ENCODE measurements at regions not wholly inside any gene's neighbourhood (a gene's known extent, or its start where the extent isn't known, plus 50 kb on each side); places are given as distances from the start of the nearest gene placed in this dataset.

DNA sequence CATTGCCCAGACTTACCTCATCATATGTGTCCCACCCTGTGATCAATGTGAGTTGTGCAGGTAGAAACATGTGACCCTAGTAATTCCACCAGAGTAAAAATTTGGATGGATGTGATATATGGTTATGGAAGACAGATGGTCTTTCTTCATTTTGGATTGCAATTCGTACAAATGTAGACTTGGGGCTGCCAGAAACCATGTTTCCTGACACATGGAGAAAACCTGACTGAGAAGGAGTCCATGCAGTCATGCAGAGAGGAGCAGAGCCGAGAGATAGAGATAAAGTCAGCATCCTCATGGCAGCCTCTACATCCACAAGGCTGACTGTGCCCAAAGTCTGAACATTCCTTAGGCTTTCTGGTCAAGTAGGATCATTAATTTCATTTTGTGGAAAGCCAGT lies 678.1 kb upstream of the KIRREL3 start:
- Mint-ChIP-seq H3K27ac (no peak overlapping the region), H3K27me3 (no peaks in the 10 kb centered on the region), H3K4me3 (no peak overlapping the region), H3K36me3 (no peaks in the 10 kb centered on the region), H3K4me1 (no peaks in the 10 kb centered on the region), H3K9me3 (peaks cover 1 to 4% of the 10 kb centered on the region in 2 donors)
- ATAC-seq (replicated peaks) = no peak
- DNase-seq = no peak

DNA sequence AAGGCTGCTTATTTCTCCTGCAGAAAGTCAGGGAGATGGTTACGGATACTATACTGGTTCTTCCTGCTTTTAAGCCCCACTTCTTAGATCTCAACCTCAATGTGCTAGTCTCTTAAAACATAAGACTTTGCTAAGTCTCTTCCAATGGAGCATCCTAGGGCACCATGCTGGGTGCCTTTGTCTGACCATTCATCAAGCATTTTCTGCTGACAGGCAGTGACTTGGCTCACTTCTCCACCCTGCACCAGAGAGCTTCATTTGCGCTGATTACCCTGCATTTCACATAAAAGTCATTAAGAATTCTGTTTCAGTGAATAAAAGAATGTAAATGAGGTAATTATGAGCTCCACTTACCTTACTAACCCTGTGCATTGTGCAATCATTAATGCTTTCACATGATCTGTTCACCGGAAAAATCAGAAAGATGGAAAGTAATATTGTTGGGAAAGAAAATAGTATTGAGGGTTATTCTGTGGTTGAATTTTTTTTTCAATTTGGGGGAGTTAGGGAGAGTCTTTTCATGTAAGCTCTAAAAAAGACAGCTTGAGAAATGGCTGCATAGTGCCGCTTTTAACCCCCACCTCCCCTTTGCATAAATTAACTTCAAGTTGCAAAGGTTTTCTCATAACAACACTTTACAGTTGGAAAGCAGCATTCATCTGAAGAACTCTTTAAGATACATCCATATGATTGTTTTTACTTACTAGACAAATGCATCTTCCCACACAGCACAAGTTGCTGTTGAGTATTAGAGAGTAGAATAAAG lies 677.3 kb upstream of the KIRREL3 start:
- H3K9me3 Mint-ChIP-seq = peaks cover 1 to 4% of the 10 kb centered on the region in 2 donors
- no peaks in the 10 kb centered on the region for H3K27me3 Mint-ChIP-seq
- DNase-seq (no peak), ATAC-seq (replicated peaks) (no peak)
- no peak overlapping the region for H3K27ac Mint-ChIP-seq
- no peaks in the 10 kb centered on the region for H3K4me1 Mint-ChIP-seq
- H3K4me3 Mint-ChIP-seq = no peak overlapping the region
- no peaks in the 10 kb centered on the region for H3K36me3 Mint-ChIP-seq

DNA sequence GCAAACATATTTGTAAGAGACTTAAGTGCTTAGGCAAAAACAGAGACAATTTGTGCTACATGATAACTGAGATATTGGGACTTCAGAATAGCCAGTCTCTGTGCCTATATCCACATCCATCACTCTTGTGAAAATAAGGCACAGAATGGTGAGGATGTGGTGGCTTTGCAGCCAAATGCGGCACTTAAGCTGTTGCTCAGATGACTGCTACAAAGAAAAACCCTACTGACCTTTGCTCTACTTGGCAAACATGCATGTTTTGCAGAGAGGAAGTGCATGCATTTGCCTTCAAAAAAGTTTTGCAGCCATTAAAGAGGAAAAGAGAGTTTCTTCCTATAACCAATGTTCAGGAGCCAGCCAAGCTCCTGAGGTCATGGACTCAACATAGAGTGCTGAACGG lies 675.0 kb upstream of the KIRREL3 start:
- Mint-ChIP-seq H3K4me1 (no peaks in the 10 kb centered on the region), H3K27me3 (no peaks in the 10 kb centered on the region), H3K9me3 (peaks cover 0 to 4% of the 10 kb centered on the region in 2 donors), H3K4me3 (no peak overlapping the region), H3K27ac (no peak overlapping the region), H3K36me3 (no peaks in the 10 kb centered on the region)
- no peak for DNase-seq
- ATAC-seq (replicated peaks) = no peak

DNA sequence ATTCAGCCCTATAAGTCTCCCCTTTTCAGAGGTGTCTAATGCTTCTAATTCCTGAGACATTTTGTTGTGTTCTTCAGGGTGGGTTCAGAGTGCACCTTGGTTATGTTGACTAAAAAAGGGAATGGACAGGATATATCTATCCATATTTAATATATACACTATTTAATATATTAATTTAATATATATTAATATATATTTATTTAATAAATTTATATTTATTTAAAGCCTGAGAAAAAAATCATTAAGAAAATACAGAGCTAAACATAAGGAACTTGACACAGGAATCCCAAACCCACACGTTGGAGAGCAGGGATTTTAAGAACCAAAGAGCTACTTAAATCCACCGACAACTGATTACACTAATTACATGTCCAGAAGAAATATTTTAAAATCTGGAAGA lies 674.2 kb upstream of the KIRREL3 start:
- DNase-seq (no peak), ATAC-seq (replicated peaks) (no peak)
- peaks cover 0 to 4% of the 10 kb centered on the region in 2 donors for H3K9me3 Mint-ChIP-seq
- H3K4me1 Mint-ChIP-seq = no peaks in the 10 kb centered on the region
- H3K27ac Mint-ChIP-seq = no peak overlapping the region
- no peak overlapping the region for H3K4me3 Mint-ChIP-seq
- H3K36me3 Mint-ChIP-seq = no peaks in the 10 kb centered on the region
- H3K27me3 Mint-ChIP-seq = no peaks in the 10 kb centered on the region

DNA sequence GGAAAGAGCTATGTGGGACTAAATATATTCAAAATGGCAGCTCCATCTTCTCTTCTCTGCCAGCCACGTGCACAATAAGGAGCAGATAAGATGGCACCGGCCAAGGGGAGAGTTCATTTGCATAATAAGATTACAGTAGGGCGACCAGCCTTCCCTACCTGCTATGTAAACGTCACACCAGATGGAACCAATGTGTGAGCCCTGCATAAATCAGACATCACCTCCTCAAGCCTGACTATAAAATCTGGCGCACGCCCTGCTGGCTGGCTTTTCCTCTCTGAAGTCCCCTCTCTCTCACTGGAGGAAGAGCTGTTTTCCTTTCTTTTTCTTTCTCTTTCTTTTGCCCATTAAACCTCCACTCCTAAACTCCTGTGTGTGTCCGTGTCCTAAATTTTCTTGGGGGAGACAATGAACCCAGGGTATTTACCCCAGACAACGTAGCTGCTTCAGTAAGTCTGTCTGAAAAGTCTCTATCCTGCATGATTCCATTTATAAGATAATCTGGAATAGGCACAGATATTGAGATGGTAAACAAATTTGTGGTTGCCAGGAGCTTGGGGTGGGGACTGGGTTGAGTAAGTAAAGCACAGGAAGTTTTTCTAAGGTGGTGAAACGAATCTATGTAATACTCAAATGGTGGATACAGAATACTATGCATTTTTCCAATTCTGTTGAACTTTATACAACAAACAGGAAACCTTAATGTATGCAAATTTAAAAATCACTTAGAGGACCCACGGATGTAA lies 670.0 kb upstream of the KIRREL3 start:
- no peak for ATAC-seq (replicated peaks)
- Mint-ChIP-seq H3K4me1 (no peaks in the 10 kb centered on the region), H3K27ac (no peak overlapping the region), H3K9me3 (peaks cover 4 to 5% of the 10 kb centered on the region in 2 donors), H3K4me3 (no peak overlapping the region), H3K36me3 (no peaks in the 10 kb centered on the region), H3K27me3 (no peaks in the 10 kb centered on the region)
- DNase-seq = no peak

DNA sequence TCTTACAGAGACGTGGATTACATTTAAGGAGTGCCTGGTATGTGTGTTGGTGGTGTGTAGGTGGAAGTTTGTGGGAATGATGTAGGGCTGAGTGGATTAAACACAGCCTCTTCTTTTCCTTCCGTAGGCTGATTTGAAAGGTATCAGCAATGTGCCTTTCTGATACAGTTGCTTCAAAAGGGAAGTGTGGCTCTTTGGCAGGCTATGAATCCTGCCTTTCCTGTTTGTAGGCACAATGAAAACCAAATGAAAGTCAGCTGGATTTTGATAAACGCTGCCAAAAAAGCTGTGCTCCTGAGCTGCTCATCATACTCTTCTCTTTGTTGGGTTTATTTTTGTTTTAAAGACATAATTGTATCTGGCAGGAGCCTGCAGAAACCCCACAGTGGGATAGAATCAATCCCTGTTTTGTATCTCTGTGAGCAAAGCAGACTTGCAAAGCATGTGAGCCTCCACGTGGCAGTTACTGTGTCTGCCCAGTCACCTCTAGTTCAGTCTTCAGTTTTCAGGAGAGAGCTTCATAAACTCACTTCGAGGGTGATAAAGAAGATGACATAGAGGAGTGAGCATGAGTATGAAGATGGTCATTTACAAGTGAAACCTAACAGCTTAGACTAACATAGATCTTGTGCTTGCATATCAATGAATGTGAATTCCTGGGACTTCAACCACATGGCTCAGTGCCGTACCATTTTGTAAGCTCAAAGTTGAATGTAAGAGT lies 655.7 kb upstream of the KIRREL3 start:
- Mint-ChIP-seq H3K27me3 (no peaks in the 10 kb centered on the region), H3K27ac (no peak overlapping the region), H3K9me3 (peaks cover 2 to 3% of the 10 kb centered on the region in 2 donors), H3K4me1 (no peaks in the 10 kb centered on the region), H3K36me3 (no peaks in the 10 kb centered on the region), H3K4me3 (no peak overlapping the region)
- ATAC-seq (replicated peaks) (no peak), DNase-seq (no peak)

DNA sequence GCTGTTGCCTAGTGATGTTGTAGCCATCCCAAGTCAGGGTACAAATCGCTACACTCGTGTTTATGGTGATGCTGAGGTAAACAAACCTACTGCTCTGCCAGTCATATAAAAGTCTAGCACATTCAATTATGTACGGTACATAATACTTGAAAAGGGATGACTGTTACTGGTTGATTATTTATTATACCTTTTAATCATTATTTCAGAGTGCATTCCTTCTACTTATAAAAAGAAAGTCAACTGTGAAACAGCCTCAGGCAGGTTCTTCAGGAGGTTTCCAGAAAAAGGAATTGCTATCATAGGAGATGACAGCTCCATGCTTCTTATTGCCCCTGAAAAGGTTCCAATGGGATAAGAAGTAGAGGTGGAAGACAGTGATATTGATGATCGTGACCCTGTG lies 652.5 kb upstream of the KIRREL3 start:
- Mint-ChIP-seq H3K27me3 (no peaks in the 10 kb centered on the region), H3K9me3 (no peaks in the 10 kb centered on the region), H3K27ac (no peak overlapping the region), H3K4me1 (no peaks in the 10 kb centered on the region), H3K36me3 (no peaks in the 10 kb centered on the region), H3K4me3 (no peak overlapping the region)
- DNase-seq (no peak), ATAC-seq (replicated peaks) (no peak)

DNA sequence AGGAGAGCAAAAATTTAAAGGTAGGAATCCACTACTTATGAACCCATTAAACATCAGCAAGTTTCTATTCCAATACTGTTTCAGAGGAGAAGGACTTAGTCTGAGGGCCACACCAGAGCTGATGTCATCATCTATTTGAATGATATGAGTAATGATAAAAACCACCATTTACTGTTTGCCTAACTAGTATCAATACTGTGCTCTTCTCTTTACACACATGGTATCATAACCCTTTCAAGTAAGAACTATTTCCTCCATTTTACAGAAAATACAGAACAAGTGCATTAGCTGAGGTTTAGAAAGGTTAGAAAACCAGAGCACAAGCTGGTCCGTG lies 651.3 kb upstream of the KIRREL3 start:
- H3K4me3 Mint-ChIP-seq = no peak overlapping the region
- H3K27me3 Mint-ChIP-seq = no peaks in the 10 kb centered on the region
- no peak overlapping the region for H3K27ac Mint-ChIP-seq
- no peaks in the 10 kb centered on the region for H3K36me3 Mint-ChIP-seq
- H3K4me1 Mint-ChIP-seq = no peaks in the 10 kb centered on the region
- ATAC-seq (replicated peaks) = no peak
- no peak for DNase-seq
- peaks cover 0 to 2% of the 10 kb centered on the region in 2 donors for H3K9me3 Mint-ChIP-seq

DNA sequence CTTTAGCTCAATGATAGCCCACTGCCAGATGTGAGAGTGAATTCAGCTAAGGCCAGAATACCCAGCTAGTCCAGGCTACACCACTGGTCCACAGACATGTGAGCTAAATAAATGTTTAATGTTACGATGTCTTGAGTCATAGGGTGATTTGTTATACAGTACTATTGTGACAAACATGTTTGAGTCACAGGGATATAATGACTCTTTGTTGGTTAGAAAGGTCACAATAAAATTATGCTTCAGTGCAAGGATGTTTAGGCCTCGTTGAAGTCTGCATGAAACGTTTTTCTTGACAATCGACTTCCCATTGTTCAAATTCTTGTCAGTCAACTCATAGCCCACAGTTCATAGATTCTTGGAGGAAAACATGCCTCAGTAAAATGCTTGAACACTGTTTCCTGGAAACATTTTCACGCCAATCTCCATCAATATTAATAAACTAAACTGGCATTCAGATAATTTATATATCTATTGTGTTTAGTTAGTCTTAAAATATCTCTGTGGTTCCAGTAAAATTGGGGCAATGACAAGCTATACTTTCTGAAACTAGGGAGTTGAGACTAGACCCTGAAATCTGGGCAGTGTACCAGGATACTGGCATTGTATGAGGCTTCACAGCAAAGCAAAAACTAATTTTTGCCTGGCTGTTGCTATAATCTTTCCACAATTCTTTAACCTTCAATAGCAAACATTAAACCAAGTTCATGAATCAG lies 650.8 kb upstream of the KIRREL3 start:
- no peak for ATAC-seq (replicated peaks)
- H3K4me3 Mint-ChIP-seq = no peak overlapping the region
- DNase-seq = no peak

DNA sequence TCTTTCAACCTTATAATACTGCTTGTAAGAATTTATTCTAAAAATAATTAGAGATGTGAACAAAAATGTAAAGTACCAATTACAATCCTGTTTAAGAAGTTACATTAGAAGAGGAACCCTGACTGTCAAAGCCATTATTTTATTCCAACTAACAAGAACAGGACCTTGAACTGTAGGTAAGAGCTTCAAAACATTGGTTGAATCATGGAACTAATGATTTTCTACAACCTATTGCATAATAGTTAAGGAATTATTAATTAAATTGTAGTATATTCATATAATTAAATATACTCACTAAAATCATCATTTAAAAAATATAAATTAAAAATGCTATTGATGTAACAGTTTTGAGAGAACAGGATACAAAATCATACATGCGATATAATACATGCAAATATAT lies 649.4 kb upstream of the KIRREL3 start:
- H3K36me3 Mint-ChIP-seq = no peaks in the 10 kb centered on the region
- ATAC-seq (replicated peaks) (no peak), DNase-seq (no peak)
- H3K4me3 Mint-ChIP-seq = no peak overlapping the region
- H3K4me1 Mint-ChIP-seq = no peaks in the 10 kb centered on the region
- H3K27me3 Mint-ChIP-seq = no peaks in the 10 kb centered on the region
- H3K27ac Mint-ChIP-seq = no peak overlapping the region
- H3K9me3 Mint-ChIP-seq = peaks cover 0 to 2% of the 10 kb centered on the region in 2 donors

More for the DNA sequence above, 650.8 kb upstream of the KIRREL3 start:
- peaks cover 0 to 2% of the 10 kb centered on the region in 2 donors for H3K9me3 Mint-ChIP-seq
- H3K36me3 Mint-ChIP-seq = no peaks in the 10 kb centered on the region
- H3K4me1 Mint-ChIP-seq = no peaks in the 10 kb centered on the region
- H3K27ac Mint-ChIP-seq = no peak overlapping the region
- no peaks in the 10 kb centered on the region for H3K27me3 Mint-ChIP-seq

DNA sequence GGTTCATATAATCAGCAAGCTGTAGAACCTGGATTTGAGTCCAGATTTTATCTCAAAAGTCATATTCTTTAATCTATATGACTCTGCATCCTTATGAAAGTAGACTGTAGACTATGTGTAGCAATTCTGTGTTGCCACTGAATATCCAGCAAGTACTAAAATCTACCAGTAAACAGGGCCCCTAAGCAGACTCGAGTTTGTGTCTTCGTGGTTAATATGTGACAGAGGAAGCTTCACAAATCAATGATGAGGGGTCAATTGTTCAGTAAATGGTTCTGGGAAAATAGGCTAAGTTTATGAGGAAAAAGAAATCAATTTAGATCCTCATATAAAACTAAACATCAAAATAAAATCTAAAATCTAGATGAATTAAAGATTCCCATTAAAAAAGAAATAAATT lies 648.5 kb upstream of the KIRREL3 start:
- H3K4me3 Mint-ChIP-seq = no peak overlapping the region
- H3K36me3 Mint-ChIP-seq = no peaks in the 10 kb centered on the region
- no peaks in the 10 kb centered on the region for H3K27me3 Mint-ChIP-seq
- DNase-seq (no peak), ATAC-seq (replicated peaks) (no peak)
- H3K27ac Mint-ChIP-seq = no peak overlapping the region
- peaks cover 0 to 2% of the 10 kb centered on the region in 2 donors for H3K9me3 Mint-ChIP-seq
- H3K4me1 Mint-ChIP-seq = no peaks in the 10 kb centered on the region

DNA sequence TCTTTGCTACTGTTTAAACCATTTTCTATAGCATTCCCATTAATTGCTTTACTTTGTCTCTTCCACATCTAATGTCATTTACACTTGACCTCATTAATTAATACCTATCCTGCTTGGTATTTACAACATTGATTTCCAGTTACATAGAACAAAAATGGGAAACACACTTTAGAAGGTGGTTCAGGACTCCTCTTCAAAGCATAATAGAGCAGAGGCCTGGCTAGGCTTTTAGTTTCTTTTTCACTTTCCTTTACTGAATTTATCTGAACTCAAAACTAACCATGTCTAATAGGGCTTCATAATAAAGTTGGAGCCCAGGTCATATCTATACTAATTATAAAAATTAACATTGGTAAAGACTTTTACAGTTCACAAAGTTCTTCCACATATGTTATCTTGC lies 648.0 kb upstream of the KIRREL3 start:
- Mint-ChIP-seq H3K27ac (no peak overlapping the region), H3K4me3 (no peak overlapping the region), H3K9me3 (peaks cover 0 to 2% of the 10 kb centered on the region in 2 donors), H3K4me1 (no peaks in the 10 kb centered on the region), H3K36me3 (no peaks in the 10 kb centered on the region), H3K27me3 (no peaks in the 10 kb centered on the region)
- no peak for ATAC-seq (replicated peaks)
- DNase-seq = no peak

DNA sequence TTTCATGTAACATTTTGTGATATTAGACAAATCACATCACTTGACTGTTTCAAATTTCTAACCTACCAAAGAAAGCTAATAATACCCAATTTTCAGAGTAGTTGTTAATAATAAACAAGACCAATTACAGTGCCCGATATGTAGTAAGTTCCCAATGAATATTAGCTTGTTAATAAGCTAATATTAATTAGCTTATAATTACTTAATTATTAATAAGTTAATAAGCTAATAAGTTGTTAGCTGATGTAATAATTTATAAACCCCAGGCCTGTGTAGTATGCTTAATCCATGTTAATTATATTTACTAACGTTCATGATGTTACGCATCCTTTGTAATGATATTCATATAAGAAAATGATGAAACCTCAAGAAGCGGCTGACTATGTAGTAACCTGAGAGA lies 643.8 kb upstream of the KIRREL3 start:
- H3K4me1 Mint-ChIP-seq = no peaks in the 10 kb centered on the region
- H3K27me3 Mint-ChIP-seq = no peaks in the 10 kb centered on the region
- no peaks in the 10 kb centered on the region for H3K36me3 Mint-ChIP-seq
- peaks cover 0 to 2% of the 10 kb centered on the region in 2 donors for H3K9me3 Mint-ChIP-seq
- DNase-seq (no peak), ATAC-seq (replicated peaks) (no peak)
- no peak overlapping the region for H3K27ac Mint-ChIP-seq
- H3K4me3 Mint-ChIP-seq = no peak overlapping the region

DNA sequence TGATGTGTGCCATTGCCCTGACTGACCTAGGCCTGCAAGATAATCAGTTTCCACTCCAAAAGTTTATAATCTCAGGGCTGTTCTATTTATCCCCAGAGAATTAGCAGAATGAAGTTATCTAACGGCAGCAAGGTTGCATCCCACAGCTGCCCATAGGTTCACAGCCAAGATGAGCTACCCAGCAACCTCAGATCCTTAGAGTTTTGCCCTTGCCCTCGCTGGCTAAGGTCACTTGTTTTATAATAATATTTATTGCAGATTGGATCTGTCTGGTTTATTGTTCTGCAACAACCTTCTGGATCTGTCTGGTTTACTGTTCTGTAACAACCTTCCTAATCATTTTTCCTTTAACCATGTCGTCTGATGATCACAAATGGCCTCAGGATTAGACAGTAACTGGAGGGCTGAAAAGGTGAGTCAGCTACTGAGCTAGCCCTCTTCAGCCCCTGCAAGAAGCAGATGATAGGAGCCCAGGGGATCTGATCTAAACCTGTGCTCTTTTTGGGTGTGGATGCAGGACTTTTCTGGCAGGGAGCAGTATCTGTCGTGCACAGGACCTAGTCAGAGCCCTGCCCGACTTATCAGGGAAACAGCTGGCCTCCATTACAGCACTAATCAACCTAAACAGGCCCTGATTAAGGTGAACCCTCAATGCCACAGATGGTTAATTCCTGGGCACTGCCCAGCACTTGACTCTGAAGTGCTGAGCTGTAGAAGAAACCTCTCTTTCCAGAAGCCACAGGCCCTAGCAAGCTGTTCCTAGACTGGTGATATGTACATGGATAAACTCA lies 642.9 kb upstream of the KIRREL3 start:
- Mint-ChIP-seq H3K27ac (no peak overlapping the region), H3K27me3 (no peaks in the 10 kb centered on the region), H3K9me3 (peaks cover 0 to 2% of the 10 kb centered on the region in 2 donors), H3K4me1 (no peaks in the 10 kb centered on the region), H3K4me3 (no peak overlapping the region), H3K36me3 (no peaks in the 10 kb centered on the region)
- ATAC-seq (replicated peaks) (no peak), DNase-seq (no peak)
